Endodermal cell (in vitro differentiated cells): ENCODE measurements at regions not wholly inside any gene's neighbourhood (a gene's known extent, or its start where the extent isn't known, plus 50 kb on each side); places are given as distances from the start of the nearest gene placed in this dataset.

Source experiments
- DNase-seq: peaks from one replicate; pipeline ENCODE4 v3.0.0-alpha.2; 2017
- H3K27ac ChIP-seq: 2 replicates; pipeline ENCODE4 v1.5.1; 2013; ENCODE audit warnings: mild to moderate bottlenecking, low read depth, low read length, moderate library complexity
- H3K27me3 ChIP-seq: 2 replicates; pipeline ENCODE4 v1.6.1; 2013; ENCODE audit warnings: mild to moderate bottlenecking, low read length, moderate library complexity; ENCODE audit not compliant: insufficient read depth, control insufficient read depth, poor library complexity, severe bottlenecking
- H3K36me3 ChIP-seq: 2 replicates; pipeline ENCODE4 v1.7.0; 2013; ENCODE audit warnings: mild to moderate bottlenecking, low read length, moderate library complexity; ENCODE audit not compliant: control insufficient read depth, insufficient read depth
- H3K4me1 ChIP-seq: one replicate; pipeline ENCODE4 v1.7.0; 2013; ENCODE audit warnings: low read length; ENCODE audit not compliant: control insufficient read depth, insufficient read depth
- H3K4me3 ChIP-seq: 2 replicates; pipeline ENCODE4 v1.5.1; 2013; ENCODE audit warnings: mild to moderate bottlenecking, low read length, moderate library complexity
- H3K9ac ChIP-seq: 2 replicates; pipeline ENCODE4 v1.6.1; 2013; ENCODE audit warnings: mild to moderate bottlenecking, low read length, moderate library complexity; ENCODE audit not compliant: poor library complexity, severe bottlenecking; ENCODE audit errors: extremely low read depth
- H3K9me3 ChIP-seq: 2 replicates; pipeline ENCODE4 v1.6.1; 2013; ENCODE audit warnings: mild to moderate bottlenecking, low read length, moderate library complexity; ENCODE audit not compliant: control insufficient read depth
- H3K27ac Mint-ChIP-seq: 2 replicates; pipeline ENCODE4 v1.8.0; 2020; ENCODE audit warnings: mixed read lengths
- H3K27me3 Mint-ChIP-seq: 2 replicates; pipeline ENCODE4 v1.8.0; 2021; ENCODE audit warnings: mild to moderate bottlenecking, mixed read lengths; ENCODE audit not compliant: insufficient read depth
- H3K36me3 Mint-ChIP-seq: 2 replicates; pipeline ENCODE4 v1.8.0; 2020; ENCODE audit warnings: low read depth, mixed read lengths
- H3K4me1 Mint-ChIP-seq: 2 replicates; pipeline ENCODE4 v1.8.0; 2020; ENCODE audit warnings: mixed read lengths
- H3K4me3 Mint-ChIP-seq: 2 replicates; pipeline ENCODE4 v1.8.0; 2020; ENCODE audit warnings: mild to moderate bottlenecking, moderate library complexity, mixed read lengths
- H3K9me3 Mint-ChIP-seq: 2 replicates; pipeline ENCODE4 v1.8.0; 2020; ENCODE audit warnings: mild to moderate bottlenecking, mixed read lengths
- WGBS, 2 experiments: methylation state at CpG; one replicate each; pipeline versions ENCODE4 v1.1.5 to v1.1.7; 2013; ENCODE audit warnings: missing lambda C conversion rate in 2 of 2, mixed read lengths in 1 of 2; ENCODE audit not compliant: insufficient coverage in 1 of 2, insufficient read length in 1 of 2; 5-methylcytosine and 5-hydroxymethylcytosine counted together
- TF ChIP-seq, protein P1 (sequence below): fragments of 200-600 bp; sonication (generic); conservative IDR thresholded peaks from 2 replicates; pipeline ENCODE4 v1.5.0; 2021; ENCODE audit warnings: antibody characterized with exemption, mild to moderate bottlenecking

DNA sequence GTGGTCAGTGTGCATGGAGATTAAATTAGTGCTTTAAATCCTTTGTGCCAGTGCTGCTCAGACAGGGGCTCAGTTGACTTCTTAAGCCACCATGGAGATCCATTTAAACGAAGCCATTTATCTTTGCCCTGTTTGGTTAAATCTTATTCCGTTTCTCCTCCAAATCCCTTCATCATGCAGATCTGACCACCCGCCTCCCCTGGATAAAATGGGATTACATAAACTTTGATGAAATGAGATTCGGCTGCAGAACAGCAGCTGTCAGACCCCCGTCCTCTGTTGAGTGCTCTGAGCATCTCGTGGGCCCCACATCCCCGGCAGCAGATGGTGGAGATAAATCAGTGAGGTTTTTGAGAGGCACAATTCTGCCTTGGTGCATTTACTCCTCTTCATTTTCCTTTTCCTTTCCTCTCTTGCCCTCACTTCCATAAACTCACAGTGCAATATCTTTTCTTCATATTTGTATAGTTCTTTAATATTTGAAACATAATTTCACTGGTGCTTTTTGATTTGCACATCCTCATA is 84.4 kb upstream of the TWIST2 start:
- WGBS, 2 experiments: 80 to 87% methylated on average over 5 to 7 of the region's 7 CpGs
- H3K9me3 Mint-ChIP-seq: no peaks in the 10 kb centered on the region
- Histone ChIP-seq H3K27me3 (peaks cover 30% of the 10 kb centered on the region), H3K9ac (no peak overlapping the region), H3K4me1 (no peaks in the 10 kb centered on the region), H3K27ac (no peak overlapping the region), H3K36me3 (no peaks in the 10 kb centered on the region), H3K4me3 (no peak overlapping the region), H3K9me3 (no peaks in the 10 kb centered on the region)
- H3K4me1 Mint-ChIP-seq: no peaks in the 10 kb centered on the region
- TF ChIP-seq, protein P1, sequence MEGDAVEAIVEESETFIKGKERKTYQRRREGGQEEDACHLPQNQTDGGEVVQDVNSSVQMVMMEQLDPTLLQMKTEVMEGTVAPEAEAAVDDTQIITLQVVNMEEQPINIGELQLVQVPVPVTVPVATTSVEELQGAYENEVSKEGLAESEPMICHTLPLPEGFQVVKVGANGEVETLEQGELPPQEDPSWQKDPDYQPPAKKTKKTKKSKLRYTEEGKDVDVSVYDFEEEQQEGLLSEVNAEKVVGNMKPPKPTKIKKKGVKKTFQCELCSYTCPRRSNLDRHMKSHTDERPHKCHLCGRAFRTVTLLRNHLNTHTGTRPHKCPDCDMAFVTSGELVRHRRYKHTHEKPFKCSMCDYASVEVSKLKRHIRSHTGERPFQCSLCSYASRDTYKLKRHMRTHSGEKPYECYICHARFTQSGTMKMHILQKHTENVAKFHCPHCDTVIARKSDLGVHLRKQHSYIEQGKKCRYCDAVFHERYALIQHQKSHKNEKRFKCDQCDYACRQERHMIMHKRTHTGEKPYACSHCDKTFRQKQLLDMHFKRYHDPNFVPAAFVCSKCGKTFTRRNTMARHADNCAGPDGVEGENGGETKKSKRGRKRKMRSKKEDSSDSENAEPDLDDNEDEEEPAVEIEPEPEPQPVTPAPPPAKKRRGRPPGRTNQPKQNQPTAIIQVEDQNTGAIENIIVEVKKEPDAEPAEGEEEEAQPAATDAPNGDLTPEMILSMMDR: no peak
- H3K4me3 Mint-ChIP-seq: no peak overlapping the region
- DNase-seq: no peak
- no peak overlapping the region for H3K27ac Mint-ChIP-seq
- peaks cover 21% of the 10 kb centered on the region for H3K27me3 Mint-ChIP-seq
- no peaks in the 10 kb centered on the region for H3K36me3 Mint-ChIP-seq

- H3K4me3 ChIP-seq: no peak overlapping the region
- H3K36me3 Mint-ChIP-seq: no peaks in the 10 kb centered on the region
- H3K27ac ChIP-seq: no peak overlapping the region
- H3K4me1 ChIP-seq: no peaks in the 10 kb centered on the region
- no peak for DNase-seq
- H3K4me3 Mint-ChIP-seq: no peak overlapping the region
- H3K27ac Mint-ChIP-seq: no peak overlapping the region
- no peak overlapping the region for H3K9ac ChIP-seq
- no peaks in the 10 kb centered on the region for H3K36me3 ChIP-seq
- peaks cover 37% of the 10 kb centered on the region for H3K27me3 ChIP-seq
- no peaks in the 10 kb centered on the region for H3K9me3 Mint-ChIP-seq
- no peaks in the 10 kb centered on the region for H3K9me3 ChIP-seq
- H3K27me3 Mint-ChIP-seq: peaks cover 30% of the 10 kb centered on the region
- 81 to 85% methylated on average over 4 to 8 of the region's 8 CpGs for WGBS, 2 experiments
- H3K4me1 Mint-ChIP-seq: no peaks in the 10 kb centered on the region
- TF ChIP-seq, protein P1: no peak
Observed at GRCh38 chr2:238765590-238765989, 82.3 kb upstream of the TWIST2 start.

GRCh38 chr2:238771218-238771617 is 76.7 kb upstream of the TWIST2 start:
- Histone ChIP-seq H3K27me3 (peaks cover 30% of the 10 kb centered on the region), H3K9me3 (no peaks in the 10 kb centered on the region), H3K27ac (no peak overlapping the region), H3K36me3 (no peaks in the 10 kb centered on the region), H3K9ac (no peak overlapping the region), H3K4me1 (no peaks in the 10 kb centered on the region), H3K4me3 (no peak overlapping the region)
- 51 to 59% methylated on average over 6 of the region's 6 CpGs for WGBS, 2 experiments
- Mint-ChIP-seq H3K4me3 (no peak overlapping the region), H3K27me3 (peaks cover 29% of the 10 kb centered on the region), H3K27ac (no peak overlapping the region), H3K9me3 (no peaks in the 10 kb centered on the region), H3K36me3 (no peaks in the 10 kb centered on the region), H3K4me1 (peaks cover 3% of the 10 kb centered on the region)
- TF ChIP-seq, protein P1: peak; percentile 65
- peak; percentile 61 for DNase-seq
